DOHH2 (cell line): ENCODE measurements at regions not wholly inside any gene's neighbourhood (a gene's known extent, or its start where the extent isn't known, plus 50 kb on each side); places are given as distances from the start of the nearest gene placed in this dataset.

ENCODE experiments used
- H3F3A ChIP-seq: fragments of 200-600 bp; sonication (generic), shearing (Covaris generic); 2 replicates; pipeline ENCODE4 v1.6.0; 2016; ENCODE audit warnings: antibody characterized with exemption, mild to moderate bottlenecking; ENCODE audit not compliant: control insufficient read depth, insufficient read depth
- H3K27ac ChIP-seq: fragments of 200-600 bp; sonication (generic); 2 replicates; pipeline ENCODE4 v1.5.1; 2014; ENCODE audit warnings: low read depth, mild to moderate bottlenecking, low read length, moderate library complexity
- H3K27me3 ChIP-seq: fragments of 200-600 bp; sonication (generic); 2 replicates; pipeline ENCODE4 v1.6.1; 2014; ENCODE audit warnings: mild to moderate bottlenecking, low read length, mixed read lengths; ENCODE audit not compliant: control insufficient read depth
- H3K36me3 ChIP-seq: fragments of 200-600 bp; sonication (generic); 2 replicates; pipeline ENCODE4 v1.6.1; 2014; ENCODE audit warnings: mild to moderate bottlenecking, low read length, moderate library complexity, mixed read lengths; ENCODE audit not compliant: control insufficient read depth
- H3K4me1 ChIP-seq: fragments of 200-600 bp; sonication (generic); 2 replicates; pipeline ENCODE4 v1.6.1; 2014; ENCODE audit warnings: mild to moderate bottlenecking, low read length, mixed read lengths; ENCODE audit not compliant: control insufficient read depth
- H3K4me2 ChIP-seq: fragments of 200-600 bp; sonication (generic); 2 replicates; pipeline ENCODE4 v1.6.0; 2014; ENCODE audit warnings: mild to moderate bottlenecking, low read length, moderate library complexity
- H3K4me3 ChIP-seq: fragments of 200-600 bp; sonication (generic); 2 replicates; pipeline ENCODE4 v1.5.1; 2014; ENCODE audit warnings: mild to moderate bottlenecking, low read length, mixed read lengths
- H3K79me2 ChIP-seq: fragments of 200-600 bp; sonication (generic); 2 replicates; pipeline ENCODE4 v1.6.1; 2014; ENCODE audit warnings: mild to moderate bottlenecking, low read length, mixed read lengths; ENCODE audit not compliant: control insufficient read depth
- H3K9me2 ChIP-seq: fragments of 200-600 bp; sonication (generic); replicated peaks from 2 replicates; pipeline ENCODE4 v1.6.1; 2014; ENCODE audit warnings: mild to moderate bottlenecking, low read length, mixed read lengths; ENCODE audit not compliant: control insufficient read depth
- H3K9me3 ChIP-seq: fragments of 200-600 bp; sonication (generic); 2 replicates; pipeline ENCODE4 v1.6.1; 2014; ENCODE audit warnings: antibody characterized with exemption, low read length, mixed read lengths; ENCODE audit not compliant: control insufficient read depth, insufficient read depth
- H4K20me1 ChIP-seq: fragments of 200-600 bp; sonication (generic); 2 replicates; pipeline ENCODE4 v1.6.0; 2014; ENCODE audit warnings: low read depth, mild to moderate bottlenecking, antibody characterized with exemption, low read length, moderate library complexity; ENCODE audit not compliant: control insufficient read depth, insufficient read depth
- CTCF ChIP-seq: fragments of 200-600 bp; sonication (generic); IDR thresholded peaks from one replicate; pipeline ENCODE4 v1.5.1; 2014; ENCODE audit warnings: antibody characterized with exemption, mild to moderate bottlenecking, low read depth, low read length; ENCODE audit not compliant: poor library complexity, severe bottlenecking
- EZH2phosphoT487 ChIP-seq: fragments of 200-600 bp; sonication (generic); IDR thresholded peaks from 2 replicates; pipeline ENCODE4 v1.6.1; 2017; ENCODE audit warnings: borderline replicate concordance, mild to moderate bottlenecking, antibody characterized with exemption, low read length, moderate library complexity, mixed read lengths

- Histone ChIP-seq H3K27me3 (no peaks in the 10 kb centered on the region), H3K9me2 (no peaks in the 10 kb centered on the region; the same call in 1 of the 2 replicates), H4K20me1 (no peaks in the 10 kb centered on the region), H3K9me3 (no peaks in the 10 kb centered on the region), H3K4me3 (no peak overlapping the region), H3K27ac (no peak overlapping the region), H3K36me3 (no peaks in the 10 kb centered on the region), H3K4me1 (no peaks in the 10 kb centered on the region), H3F3A (no peaks in the 10 kb centered on the region), H3K79me2 (no peaks in the 10 kb centered on the region), H3K4me2 (no peak overlapping the region)
- TF ChIP-seq EZH2phosphoT487 (no peak), CTCF (no peak)
Measured at GRCh38 chr1:209390764-209391163, 192.8 kb upstream of the CAMK1G start.

- Histone ChIP-seq H3K27ac (no peak overlapping the region), H3K4me1 (no peaks in the 10 kb centered on the region), H3K79me2 (no peaks in the 10 kb centered on the region), H3K27me3 (no peaks in the 10 kb centered on the region), H3F3A (no peaks in the 10 kb centered on the region), H3K9me2 (no peaks in the 10 kb centered on the region; the same call in 1 of the 2 replicates), H3K9me3 (no peaks in the 10 kb centered on the region), H3K4me2 (no peak overlapping the region), H3K4me3 (no peak overlapping the region), H3K36me3 (no peaks in the 10 kb centered on the region), H4K20me1 (no peaks in the 10 kb centered on the region)
- TF ChIP-seq EZH2phosphoT487, result no peak
- TF ChIP-seq CTCF, result no peak
Measured at GRCh38 chr1:209391792-209392191, 191.7 kb upstream of the CAMK1G start.

GRCh38 chr1:209395169-209395568 lies 188.3 kb upstream of the CAMK1G start:
- no peaks in the 10 kb centered on the region for H3K79me2 ChIP-seq
- no peaks in the 10 kb centered on the region for H3K27me3 ChIP-seq
- H3K36me3 ChIP-seq, result no peaks in the 10 kb centered on the region
- no peaks in the 10 kb centered on the region for H3K4me1 ChIP-seq
- no peaks in the 10 kb centered on the region for H3K9me3 ChIP-seq
- H3K4me3 ChIP-seq, result no peak overlapping the region
- H3F3A ChIP-seq, result no peaks in the 10 kb centered on the region
- no peak overlapping the region for H3K27ac ChIP-seq
- no peak for TF ChIP-seq EZH2phosphoT487
- TF ChIP-seq CTCF, result no peak
- H3K4me2 ChIP-seq, result no peak overlapping the region
- no peaks in the 10 kb centered on the region for H3K9me2 ChIP-seq
- H4K20me1 ChIP-seq, result no peaks in the 10 kb centered on the region

- Histone ChIP-seq H3K27me3 (no peaks in the 10 kb centered on the region), H3K4me1 (no peaks in the 10 kb centered on the region), H3K27ac (no peak overlapping the region), H3K36me3 (no peaks in the 10 kb centered on the region), H3K9me2 (no peaks in the 10 kb centered on the region), H3K4me2 (no peak overlapping the region), H3K4me3 (no peak overlapping the region), H4K20me1 (no peaks in the 10 kb centered on the region), H3K79me2 (no peaks in the 10 kb centered on the region), H3F3A (no peaks in the 10 kb centered on the region), H3K9me3 (no peaks in the 10 kb centered on the region)
- TF ChIP-seq CTCF (no peak), EZH2phosphoT487 (no peak)
Measured at GRCh38 chr1:209397371-209397770, 186.1 kb upstream of the CAMK1G start.
